Suppressor macrophage treated with lipopolysaccharide for 1 hour (primary cell): ENCODE measurements at regions not wholly inside any gene's neighbourhood (a gene's known extent, or its start where the extent isn't known, plus 50 kb on each side); places are given as distances from the start of the nearest gene placed in this dataset.
A peak's percentile ranks its signal among the peaks of the same experiment; 100 is the strongest.

Source experiments
- DNase-seq, 3 donors: peaks; one replicate each; pipeline ENCODE4 v3.0.0-alpha.2; 2020 to 2022

DNA sequence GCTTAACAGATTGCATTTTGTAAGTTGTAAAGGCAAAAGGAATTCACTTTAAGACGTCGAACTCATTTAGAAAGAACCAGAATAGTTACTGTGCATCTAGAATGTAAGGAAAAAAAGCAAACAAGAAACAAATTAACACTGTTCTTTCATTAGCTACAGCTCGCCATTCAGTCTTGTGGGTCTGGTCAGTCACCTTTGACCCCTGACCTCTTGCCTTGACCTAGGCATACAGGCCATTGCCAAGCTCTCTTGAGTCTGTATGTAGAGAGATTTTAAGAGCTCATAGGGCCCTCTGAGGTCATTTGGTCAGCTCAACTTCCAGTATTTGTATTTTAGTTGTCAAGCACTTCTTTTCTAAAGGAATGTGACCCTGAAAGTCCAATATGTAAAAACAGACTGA is 318.7 kb downstream of the DHX35 start:
- DNase-seq: no peak

DNA sequence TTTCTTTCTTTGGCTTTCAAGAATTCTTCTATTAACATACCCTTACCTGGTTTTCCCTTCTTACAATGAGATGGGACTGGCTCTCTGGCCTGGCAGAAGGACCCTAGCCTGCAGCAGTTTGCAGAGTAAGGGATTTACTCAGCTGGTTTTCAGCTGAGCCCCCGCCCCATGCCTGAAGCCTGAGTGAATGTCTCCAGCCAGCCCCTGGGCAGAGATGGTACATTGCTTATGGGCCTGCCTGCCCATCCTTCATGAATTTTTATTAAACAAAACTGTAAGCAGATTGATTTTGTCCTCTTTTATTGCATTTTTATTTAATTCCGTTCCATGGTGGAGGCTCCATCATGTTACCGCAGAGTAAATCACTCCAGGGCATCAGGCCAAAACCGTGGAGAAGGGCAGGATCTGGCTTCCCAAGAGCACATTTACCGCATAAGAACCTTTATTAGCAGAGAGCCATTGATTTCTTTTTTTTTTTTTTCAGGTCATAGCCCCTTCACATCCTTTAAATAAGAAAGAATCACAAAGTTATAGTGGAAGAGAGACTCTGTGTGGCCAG is 316.2 kb downstream of the DHX35 start:
- DNase-seq: no peak

DNA sequence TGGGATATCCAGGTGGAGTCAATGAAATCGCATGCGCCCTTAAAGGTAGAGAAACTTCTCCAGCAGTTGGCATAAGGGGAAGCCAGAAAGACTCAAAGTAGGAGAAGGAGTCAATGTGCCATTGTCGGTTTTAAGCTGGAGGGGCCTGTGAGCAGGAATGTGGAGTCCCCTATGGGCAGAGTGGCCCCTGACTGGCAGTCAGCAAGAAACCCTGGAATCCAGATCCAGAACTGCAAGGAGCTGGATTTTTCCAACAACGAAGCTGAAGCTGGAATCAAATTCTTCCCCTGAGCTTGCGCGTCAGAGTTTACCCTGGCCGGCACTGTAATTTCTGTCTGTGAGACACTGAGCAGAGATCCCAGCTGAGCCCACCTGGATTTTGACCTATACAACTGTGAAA is 315.0 kb downstream of the DHX35 start:
- no peak for DNase-seq

DNA sequence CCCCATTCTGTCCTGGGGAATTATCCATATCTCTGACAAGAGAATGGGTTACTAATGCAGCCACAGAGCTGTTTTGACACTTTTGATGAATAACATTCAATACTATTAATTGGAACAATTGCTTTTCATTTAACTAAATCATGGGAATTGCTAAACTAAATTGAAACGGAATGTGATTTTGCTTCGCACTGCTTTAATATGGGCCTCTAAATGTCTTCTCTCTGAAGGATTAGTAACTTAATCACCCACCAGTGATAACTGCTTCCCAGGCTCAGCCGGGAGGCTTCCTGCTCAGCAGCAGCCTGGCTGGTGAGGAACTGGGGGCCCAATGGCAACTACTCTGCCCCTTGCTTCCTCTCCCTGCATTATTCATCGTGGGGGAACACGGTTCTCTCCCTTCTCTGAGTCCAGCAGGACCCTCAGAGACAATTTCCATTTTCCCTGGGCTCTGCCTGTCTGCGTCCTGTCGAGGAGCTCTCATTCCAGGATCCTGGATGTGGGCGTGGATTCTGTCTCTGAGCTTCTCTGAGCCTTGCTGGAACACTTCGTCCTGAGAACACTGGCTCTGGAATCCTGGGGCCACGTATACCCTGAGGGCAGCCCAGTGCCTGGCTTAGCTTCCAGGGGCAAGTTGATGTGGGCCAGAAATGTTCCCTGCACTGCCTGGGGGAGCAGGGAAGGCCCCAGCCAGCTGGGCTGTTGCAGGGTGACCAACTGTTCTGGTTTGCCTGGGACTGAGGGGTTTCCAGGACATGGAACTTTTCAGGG is 308.9 kb downstream of the DHX35 start:
- DNase-seq: peak in 2 of 3 donors; percentile 26 to 28

DNA sequence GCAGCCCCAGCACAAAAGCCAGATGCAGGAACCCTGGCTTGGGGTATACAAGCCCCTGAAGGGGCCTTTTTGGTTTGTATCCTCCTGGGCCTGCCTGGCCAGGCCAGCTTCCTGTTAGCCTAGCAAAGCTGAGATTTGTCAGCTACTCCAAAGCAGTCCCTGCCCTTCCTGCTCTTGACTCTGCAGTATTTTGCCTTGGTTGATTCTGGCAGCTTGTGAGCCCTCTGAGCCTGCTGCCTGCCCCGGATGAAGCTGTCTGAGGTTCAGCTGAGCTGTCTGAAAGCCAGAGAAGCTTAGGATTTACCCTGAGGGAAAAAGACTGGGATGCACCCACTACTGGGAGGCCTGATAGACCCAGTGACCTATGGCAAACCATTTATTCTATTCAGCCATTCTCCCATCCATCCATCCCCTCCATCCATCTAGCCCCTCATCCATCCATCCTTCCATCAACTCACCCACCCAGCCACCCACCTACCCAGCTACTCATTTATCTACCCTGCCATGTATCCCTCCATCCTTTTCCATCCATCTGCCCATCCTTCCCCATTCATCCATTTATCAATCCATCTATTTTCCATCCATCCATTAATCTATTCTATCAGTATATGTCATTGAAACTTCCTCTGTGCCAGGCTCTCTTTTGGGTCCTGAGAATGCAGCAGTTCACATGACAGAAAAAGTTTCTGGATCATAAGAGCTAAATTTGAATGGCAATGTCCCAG is 307.5 kb downstream of the DHX35 start:
- no peak for DNase-seq

DNA sequence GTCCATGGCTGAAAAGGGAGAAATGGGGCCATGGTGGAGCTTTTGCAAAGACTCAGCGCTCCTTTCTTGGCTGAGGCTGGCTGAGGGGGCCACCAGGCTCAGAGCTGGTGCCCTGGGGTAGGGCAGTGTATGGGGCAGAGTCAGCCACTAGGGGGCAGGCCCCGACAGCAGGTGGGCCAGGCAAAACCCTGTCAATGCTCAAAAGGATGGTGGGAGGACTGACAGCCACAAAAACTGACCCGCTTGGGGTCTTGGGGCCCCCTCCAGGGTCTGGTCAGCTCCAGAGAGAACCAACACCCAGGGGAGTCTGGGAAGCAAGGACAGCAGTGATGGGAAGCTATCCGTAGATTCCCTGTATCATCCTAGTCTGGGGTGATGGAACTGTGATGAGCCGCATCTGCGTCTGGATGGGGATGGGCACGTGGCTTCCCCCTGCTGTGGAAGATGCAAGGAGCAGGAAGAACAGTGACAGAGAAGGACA is 306.9 kb downstream of the DHX35 start:
- peak; percentile 42 to 72 (median 63) for DNase-seq

DNA sequence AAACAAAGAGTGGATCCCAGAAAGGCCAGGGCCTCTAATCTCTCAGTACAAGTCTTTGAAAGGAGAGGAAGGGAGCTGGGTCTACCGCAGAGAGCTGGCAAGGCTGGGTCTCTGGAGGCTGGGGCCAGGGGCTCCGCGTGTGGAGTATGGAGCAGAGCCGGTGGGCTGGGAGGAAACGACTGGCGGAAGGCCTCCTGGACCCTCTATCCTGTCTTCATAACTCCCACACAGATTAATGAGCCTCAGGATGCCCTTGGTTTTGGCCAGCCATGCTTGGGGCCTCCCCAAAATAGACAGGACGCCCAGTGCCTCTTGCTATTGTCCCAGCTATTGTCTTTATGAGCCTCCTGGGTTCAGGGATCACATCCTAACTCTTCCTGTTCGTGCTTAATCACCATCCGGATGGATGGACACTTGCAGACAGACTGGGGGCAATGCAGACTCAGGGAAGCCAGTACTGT is 306.4 kb downstream of the DHX35 start:
- DNase-seq: no peak

DNA sequence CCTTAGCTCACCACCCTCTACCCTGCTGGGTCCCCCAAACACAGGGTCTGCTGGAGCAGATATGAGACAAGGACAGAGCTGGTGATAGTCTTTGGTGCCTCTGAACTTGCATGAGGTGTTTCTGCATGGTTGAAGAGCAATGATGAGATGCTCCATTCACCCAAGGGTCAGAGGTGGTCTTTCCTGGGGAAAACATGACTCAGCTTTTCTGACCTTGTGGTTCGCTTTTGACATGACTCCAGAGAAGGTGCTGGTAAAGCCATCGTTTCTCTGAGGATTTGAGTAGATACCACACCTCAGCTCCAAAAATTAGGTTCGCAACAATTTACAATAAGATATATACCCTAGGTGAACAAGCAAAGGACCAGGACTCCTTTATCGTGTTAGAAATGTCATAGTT is 304.8 kb downstream of the DHX35 start:
- no peak for DNase-seq

DNA sequence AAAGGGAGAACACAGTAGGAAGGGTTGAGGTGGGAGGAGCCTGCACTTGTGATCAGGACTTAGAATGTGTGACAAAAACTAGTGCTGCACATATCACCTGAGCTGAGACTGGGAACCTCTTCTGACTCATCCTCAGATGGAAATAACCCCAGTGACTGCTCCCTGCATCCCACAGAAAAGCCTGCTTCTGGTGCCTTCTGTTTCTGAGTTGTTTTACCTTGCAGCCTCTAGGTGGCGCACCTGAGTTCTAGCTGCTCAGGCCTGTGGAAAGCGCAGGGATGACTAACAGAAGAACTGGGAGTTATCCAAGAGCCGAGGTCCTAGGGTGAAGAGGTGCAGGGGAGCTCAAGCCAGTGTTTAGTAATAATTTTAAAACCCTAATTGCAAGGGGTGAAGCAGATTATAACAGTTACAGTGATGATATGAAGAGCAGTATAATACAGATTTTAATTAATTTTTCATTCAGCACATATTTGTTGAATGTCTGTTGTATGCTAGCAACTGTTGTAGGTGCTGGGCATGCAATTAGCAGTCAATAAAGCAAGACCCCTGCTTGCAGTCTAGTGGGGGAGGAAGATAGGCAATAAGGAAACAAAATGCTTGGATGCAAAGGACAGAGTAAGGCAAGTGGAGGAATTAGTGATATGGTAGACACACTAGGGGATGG is 302.5 kb downstream of the DHX35 start:
- DNase-seq: peak; percentile 72 to 85 (median 83)

DNA sequence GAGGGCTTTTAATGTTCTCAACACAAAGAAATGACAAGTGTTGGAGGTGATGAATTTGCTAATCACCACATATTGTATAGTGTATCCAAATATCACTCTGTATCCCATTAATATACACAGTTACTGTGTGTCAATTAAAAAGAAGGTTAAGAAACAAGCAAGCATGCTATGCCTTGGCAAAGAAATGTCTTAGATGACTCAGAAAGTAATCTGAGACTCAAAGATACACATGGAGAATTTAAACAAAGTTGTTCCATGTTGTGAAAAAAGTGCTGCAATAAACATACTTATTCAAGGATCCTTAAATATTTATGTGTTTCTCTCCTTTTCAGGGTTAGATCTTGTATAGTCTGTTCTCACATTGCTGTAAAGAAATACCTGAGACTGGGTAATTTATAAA is 300.9 kb downstream of the DHX35 start:
- no peak for DNase-seq

DNA sequence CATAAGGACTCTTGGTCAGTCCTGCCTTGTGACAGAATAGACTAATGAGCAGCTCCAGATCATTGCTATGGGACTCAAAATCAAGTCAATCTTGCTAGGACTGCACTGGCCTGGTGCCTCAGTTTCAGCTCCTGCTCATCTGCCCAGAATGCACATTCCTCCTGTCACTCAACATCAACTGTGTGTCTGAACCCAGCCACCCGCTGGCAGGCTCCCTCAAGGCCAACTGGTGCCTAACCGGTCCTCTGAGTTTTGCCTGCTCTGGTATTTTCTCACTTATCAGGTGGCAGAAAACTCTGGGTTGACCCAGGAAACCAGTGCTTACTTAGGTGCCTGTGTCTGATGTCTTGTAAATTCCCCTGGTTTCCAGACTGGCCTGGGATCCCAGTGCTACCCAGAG is 297.7 kb downstream of the DHX35 start:
- no peak for DNase-seq

DNA sequence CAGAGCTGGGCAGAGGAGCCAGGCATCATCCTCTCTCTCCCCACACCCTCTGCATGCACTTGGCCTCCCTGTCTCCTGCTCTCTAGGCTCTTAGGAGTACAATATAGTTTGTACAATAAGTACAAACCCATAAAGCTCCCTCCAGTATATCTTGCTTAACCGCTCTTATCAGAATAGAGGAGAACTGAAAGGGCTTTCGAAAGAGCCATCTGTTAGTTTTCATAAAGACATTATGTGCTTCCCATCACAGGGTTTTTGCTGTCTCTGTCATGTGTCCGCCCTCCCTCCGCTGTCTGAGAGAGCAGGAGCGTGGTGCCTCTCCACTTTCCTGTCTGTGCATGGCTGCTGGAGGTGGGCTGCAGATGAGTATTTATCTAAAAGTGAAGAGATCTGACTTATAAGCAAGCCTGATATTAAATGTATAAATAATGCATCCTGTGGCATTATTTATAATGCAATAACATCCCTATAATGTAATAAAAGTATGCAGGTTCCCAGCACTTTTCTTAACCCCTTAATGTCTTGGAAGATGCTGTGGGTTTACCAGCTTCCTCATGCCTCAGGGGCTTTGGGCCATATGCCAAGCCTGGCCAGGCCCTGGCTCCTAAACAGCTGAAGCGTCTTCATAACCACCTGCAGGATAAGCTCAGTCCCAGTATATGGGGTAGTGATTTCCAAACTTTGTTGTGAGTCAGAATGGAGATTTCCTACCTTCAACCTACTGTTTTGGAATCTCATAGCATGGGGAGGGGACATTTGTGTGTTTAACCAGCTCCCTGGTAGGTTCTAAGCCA is 297.1 kb downstream of the DHX35 start:
- no peak for DNase-seq

DNA sequence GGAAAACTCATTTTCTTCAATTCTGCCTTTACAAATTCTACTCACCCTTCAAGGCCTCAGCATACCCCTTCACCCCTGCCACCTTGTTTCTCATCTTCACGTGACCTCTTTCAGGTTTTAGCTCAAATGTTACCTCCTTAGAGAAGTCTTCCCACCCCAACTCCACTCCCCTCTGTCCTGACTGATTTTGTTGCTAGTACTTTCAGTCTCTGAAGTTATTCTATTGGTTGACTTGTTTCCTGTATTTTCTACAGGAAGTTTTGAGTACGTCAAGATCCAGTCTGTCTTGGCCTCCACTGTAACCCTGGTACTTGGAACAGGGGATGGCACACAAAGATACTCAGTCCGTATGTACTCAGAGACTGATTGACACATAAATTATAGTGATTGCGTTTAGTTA is 296.1 kb downstream of the DHX35 start:
- DNase-seq: no peak

DNA sequence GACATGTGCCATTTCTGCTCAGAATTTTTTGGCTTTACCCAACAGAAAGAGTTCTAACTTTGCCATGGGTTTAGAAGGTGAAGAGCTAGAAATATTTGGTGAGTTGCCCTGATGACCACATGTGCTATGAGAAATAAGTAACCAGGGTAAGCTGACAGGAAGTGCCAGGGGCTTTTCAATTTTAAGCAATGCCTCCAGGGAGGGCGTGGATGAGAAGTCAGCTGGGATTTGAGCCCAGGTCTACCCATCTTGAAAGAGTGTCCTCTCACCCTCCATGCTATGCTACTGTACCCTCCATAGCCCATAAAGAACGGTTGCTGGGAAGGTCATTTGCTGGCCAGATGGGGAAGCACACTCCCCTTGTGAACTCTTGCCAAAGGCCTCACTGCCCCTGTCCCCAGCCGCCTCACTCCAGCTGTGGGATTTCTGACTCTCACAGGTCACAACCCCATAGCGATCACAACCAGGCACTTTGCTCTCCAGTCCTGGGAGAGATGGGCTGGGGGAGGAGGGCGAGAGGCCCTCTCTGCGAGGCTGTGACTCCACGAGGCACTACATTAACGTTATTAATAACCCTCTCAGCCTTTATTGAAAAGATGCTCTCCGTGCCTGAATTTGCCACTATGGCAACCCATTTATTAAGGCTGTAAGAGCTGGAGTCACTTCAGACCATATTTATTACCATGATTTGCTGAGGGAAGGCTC is 291.1 kb downstream of the DHX35 start:
- DNase-seq: peak in 2 of 3 donors; percentile 6

DNA sequence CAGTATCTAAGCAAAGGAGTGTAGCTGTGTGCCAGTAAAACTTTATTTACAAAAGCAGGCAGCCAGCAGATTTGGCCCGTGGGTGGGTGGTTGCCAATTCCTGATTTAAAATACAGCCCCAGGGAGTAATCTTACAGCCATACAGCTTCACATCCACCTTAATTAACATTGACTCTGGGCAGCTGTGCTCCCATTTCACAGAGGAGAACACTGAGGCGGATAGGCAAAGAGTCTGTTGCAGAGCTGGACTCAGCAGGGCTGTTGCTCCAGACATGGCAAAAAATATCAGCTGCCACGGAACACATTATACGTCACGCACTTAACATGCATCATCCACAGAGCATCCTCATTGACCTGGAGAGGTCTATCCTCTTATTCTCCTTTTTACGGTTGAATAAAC is 289.9 kb downstream of the DHX35 start:
- DNase-seq: no peak

DNA sequence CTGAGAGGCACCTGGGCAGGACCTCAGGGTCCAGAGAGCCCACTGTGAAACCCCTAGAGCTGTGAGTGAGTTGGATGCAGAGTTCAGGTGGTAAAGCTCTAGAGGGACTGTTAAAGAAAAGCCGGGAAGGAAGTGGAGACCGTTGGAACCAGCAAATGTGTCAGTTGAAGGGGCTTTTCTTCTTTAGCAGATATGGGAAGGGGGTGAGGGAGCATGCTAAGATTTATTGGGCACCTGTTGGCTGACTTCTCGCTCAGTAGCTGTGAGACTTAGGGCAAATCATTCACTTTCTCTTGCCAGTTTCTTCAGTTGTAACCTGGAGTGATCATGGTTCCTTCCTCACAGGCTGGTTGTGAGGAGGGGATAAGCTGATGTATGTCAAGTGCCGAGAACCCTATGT is 287.7 kb downstream of the DHX35 start:
- DNase-seq: no peak

DNA sequence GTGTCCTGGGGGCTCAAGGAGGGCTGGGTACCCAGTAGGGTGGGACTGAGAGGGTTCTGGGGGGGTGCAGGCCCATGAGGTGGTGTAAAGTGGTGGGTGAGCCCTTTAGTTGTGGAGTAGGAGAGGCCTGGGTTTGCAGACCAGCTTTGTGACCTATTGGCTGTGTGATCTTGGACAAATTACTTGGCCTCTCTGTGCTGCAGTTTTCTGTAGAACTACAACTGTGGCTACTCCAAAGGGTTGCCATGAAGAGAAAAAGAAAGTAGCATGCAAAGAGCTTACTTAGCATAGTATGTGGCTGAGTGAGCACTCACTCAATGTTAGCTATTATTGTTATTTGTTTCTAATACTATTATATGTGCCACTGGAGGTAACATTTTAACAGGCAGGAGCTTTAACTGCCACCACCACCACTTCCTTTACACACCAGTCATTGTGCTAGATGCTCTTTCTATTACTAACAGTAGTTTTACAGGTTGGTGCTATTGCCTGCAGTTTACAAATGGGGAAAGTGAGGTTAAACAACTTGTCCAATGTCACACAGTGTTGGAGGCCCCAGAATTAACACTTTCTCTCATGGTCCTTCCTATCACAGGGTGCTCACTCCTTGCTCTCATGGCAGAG is 286.8 kb downstream of the DHX35 start:
- DNase-seq: no peak

DNA sequence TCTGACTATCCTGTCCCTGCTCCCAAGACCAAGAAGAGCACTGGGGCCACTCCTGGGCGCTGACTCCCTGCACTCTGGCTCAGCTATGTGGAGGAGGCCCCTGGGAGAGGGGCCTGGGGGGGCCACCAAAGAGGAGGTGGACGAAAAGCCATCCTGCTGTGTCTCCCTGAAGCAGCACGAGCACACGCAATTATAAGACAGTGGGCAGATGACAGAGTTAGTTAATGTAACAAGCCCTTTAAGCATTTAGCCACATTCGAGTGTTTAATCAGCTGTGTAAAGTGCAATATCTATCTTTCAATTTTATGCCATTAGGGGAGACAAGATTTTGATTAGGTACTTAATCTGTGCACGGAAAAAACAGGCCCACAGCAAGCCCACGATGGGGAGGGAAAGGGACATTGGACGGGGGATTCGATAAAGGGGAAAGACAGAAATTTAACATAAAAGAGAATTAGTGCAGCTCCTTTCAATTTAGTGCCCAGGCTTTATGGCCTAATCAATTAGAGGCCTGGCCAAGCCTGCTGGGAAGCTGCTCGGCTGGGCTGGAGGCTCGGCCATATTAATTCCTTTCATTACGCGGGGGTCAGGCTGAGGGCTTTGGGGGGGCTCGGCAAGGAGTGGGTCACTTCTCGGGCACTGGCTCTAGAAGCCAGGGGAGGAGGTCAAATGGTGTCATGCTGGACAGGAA is 286.2 kb downstream of the DHX35 start:
- no peak for DNase-seq

DNA sequence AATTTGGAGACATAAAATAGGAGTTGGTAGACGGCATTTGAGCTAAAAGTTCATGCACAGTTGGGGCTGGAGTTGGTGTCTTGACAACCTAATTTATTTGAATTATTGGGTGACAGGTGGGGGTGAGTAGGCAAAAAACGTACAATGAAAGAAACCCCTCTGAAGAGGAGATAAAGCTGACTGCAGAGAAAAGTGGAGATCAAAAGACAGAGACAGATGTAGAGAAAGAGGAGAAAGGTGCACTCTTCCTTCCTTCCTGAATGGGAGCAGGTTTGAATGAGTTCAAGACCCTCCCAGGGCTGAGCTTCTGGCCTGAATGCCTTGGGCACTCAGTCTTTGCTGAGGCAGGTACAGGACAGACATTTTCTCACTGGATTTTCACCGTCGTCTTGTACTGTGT is 284.3 kb downstream of the DHX35 start:
- DNase-seq: no peak

DNA sequence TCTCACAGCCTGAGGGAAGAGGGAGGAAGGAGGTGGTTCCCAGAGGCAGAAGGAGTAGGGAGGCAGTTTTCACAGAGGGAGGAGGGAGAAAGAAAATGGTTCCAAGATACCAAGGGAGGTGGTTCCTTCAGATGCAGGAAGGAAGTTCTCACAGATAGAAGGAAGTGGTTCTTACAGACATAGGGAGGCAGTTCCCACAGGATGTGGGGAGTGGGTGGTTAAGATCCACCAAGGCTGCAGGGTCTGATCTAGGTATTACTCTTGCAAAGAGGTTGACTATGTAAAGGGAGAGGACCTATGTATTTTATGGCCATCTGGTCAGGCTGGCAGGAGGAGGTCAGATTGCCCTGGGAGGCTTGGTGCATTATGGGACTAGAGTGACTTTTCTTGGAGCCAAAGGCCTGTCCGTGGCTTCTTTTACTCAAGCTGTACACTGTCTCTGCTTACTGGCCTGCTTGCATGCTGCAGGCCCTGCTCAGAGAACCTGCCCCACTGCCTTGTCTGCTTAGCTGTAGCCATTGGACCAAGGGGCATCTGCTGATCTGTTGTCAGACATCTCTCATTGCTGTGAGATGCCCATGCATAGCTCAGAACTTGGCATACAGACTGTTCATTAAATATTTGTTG is 283.7 kb downstream of the DHX35 start:
- no peak for DNase-seq
